T-helper 17 cell (primary cell): ENCODE measurements at regions not wholly inside any gene's neighbourhood (a gene's known extent, or its start where the extent isn't known, plus 50 kb on each side); places are given as distances from the start of the nearest gene placed in this dataset.
"Not testable (repeated sequence)": the region's sequence is repeated elsewhere in the genome, so short reads cannot be mapped to it uniquely, and the experiment has no call there.

Experiments used
- ATAC-seq: fragments of 150-1000 bp; cut with Tn5 transposase; 2 replicates; pipeline ENCODE4 v1.10.0; 2021; ENCODE audit warnings: mild to moderate bottlenecking, moderate library complexity
- DNase-seq, 3 donors: peaks; one replicate each; pipeline versions ENCODE4 v3.0.0 to v3.0.0-alpha.2; 2020 to 2021
- H3K9me3 ChIP-seq: one replicate; pipeline ENCODE4 v1.7.0; 2013; ENCODE audit warnings: low read length, mild to moderate bottlenecking; ENCODE audit not compliant: control insufficient read depth, poor library complexity, severe bottlenecking
- H3K27ac Mint-ChIP-seq: one replicate; pipeline ENCODE4 v1.8.0; 2022; ENCODE audit warnings: mild to moderate bottlenecking, moderate library complexity, mixed read lengths
- H3K27me3 Mint-ChIP-seq: one replicate; pipeline ENCODE4 v1.8.0; 2022; ENCODE audit warnings: mixed read lengths
- H3K36me3 Mint-ChIP-seq: one replicate; pipeline ENCODE4 v1.8.0; 2022; ENCODE audit warnings: low read depth, mixed read lengths
- H3K4me1 Mint-ChIP-seq: one replicate; pipeline ENCODE4 v1.8.0; 2022; ENCODE audit warnings: mild to moderate bottlenecking, mixed read lengths
- H3K4me3 Mint-ChIP-seq: one replicate; pipeline ENCODE4 v1.8.0; 2022; ENCODE audit warnings: mild to moderate bottlenecking, moderate library complexity, mixed read lengths

DNA sequence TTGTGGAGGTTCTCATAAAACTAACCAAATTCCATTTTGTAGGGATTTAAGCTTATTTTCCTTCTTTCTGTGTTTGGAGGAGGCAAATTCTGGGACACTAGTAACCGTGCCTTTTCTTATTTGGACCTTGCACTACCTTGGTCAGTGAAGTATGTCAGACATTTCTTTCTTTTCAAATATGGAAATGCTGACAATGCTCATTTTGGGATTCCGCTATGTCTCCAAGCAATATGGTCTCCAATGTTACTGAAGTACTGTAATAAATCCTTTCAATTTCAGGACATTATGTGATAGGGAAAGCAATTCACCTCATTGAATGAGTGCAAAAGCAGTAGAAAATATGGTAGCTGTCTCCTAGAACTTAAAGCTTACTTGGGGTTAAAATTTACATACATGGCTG lies 372.3 kb downstream of the HLX start:
- ATAC-seq: no peak
- no peak overlapping the region for H3K4me3 Mint-ChIP-seq
- H3K4me1 Mint-ChIP-seq: no peaks in the 10 kb centered on the region
- no peaks in the 10 kb centered on the region for H3K9me3 ChIP-seq
- peaks cover 9% of the 10 kb centered on the region for H3K27me3 Mint-ChIP-seq
- H3K27ac Mint-ChIP-seq: no peak overlapping the region
- no peaks in the 10 kb centered on the region for H3K36me3 Mint-ChIP-seq
- no peak for DNase-seq

DNA sequence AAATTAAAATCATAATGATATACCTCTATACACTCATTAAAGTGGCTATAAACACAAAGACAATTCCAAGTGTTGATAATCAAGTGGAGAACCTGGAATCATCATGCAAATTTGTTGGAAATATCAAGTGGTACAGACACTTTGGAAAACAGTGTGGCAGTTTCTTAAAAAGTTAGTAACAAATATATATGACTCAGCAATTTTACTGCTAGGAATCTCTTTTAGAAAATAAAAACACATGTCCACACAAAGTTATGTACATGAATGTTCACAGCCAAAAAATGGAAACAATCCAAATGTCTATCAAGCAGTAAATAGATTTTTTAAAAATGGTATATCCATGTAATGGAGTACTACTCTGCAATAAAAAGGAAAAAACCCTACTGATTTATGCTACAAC lies 375.6 kb downstream of the HLX start:
- Mint-ChIP-seq H3K4me3 (no peak overlapping the region), H3K36me3 (no peaks in the 10 kb centered on the region), H3K4me1 (no peaks in the 10 kb centered on the region), H3K27ac (no peak overlapping the region), H3K27me3 (no peaks in the 10 kb centered on the region)
- no peaks in the 10 kb centered on the region for H3K9me3 ChIP-seq
- DNase-seq (no peak), ATAC-seq (no peak)

DNA sequence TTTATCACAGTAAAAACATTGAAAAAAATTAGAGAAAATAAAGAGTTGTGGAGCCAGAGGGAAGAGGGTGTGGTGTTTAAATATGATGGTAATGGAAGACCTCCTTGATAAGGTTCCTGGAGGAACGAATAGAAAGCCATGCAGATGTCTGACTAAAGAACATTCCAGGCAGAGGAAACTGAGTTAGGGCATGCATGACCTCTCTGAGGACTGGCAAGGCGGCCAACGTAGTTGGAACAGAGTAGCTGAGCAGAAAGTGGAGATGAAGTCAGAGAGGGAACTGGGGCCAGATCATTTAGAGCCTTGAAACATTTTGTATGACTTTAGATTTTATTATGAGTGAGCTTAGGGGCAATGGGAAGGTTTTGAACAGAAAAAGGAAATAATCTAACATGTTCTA lies 377.5 kb downstream of the HLX start:
- Mint-ChIP-seq H3K27me3 (no peaks in the 10 kb centered on the region), H3K27ac (no peak overlapping the region), H3K4me3 (no peak overlapping the region), H3K4me1 (no peaks in the 10 kb centered on the region), H3K36me3 (no peaks in the 10 kb centered on the region)
- DNase-seq (no peak), ATAC-seq (no peak)
- no peaks in the 10 kb centered on the region for H3K9me3 ChIP-seq

DNA sequence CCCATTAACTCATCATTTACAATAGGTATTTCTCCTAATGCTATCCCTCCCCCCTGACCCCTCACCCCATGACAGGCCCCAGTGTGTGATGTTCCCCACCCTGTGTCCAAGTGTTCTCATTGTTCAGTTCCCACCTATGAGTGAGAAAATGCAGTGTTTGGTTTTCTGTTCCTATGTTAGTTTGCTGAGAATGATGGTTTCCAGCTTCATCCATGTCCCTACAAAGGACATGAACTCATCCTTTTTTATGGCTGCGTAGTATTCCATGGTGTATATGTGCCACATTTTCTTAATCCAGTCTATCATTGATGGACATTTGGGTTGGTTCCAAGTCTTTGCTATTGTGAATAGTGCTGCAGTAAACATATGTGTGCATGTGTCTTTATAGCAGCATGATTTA lies 378.3 kb downstream of the HLX start:
- H3K27ac Mint-ChIP-seq, ATAC-seq, H3K9me3 ChIP-seq, DNase-seq, H3K27me3 Mint-ChIP-seq, H3K4me3 Mint-ChIP-seq, H3K36me3 Mint-ChIP-seq, H3K4me1 Mint-ChIP-seq: not testable (repeated sequence)

DNA sequence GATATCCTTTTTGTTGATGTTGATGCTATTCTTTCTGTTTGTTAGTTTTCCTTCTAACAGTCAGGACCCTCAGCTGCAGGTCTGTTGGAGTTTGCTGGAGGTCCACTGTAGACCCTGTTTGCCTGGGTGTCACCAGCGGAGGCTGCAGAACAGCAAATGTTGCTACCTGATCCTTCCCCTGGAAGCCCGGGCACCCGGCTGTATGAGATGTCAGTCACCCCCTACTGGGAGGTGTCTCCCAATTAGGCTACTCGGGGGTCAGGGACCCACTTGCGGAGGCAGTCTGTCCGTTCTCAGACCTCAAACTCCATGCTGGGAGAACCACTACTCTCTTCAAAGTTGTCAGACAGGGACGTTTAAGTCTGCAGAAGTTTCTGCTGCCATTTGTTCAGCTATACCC lies 383.4 kb downstream of the HLX start:
- H3K4me3 Mint-ChIP-seq, H3K36me3 Mint-ChIP-seq, ATAC-seq, H3K27ac Mint-ChIP-seq, H3K27me3 Mint-ChIP-seq, H3K9me3 ChIP-seq, DNase-seq, H3K4me1 Mint-ChIP-seq: not testable (repeated sequence)

DNA sequence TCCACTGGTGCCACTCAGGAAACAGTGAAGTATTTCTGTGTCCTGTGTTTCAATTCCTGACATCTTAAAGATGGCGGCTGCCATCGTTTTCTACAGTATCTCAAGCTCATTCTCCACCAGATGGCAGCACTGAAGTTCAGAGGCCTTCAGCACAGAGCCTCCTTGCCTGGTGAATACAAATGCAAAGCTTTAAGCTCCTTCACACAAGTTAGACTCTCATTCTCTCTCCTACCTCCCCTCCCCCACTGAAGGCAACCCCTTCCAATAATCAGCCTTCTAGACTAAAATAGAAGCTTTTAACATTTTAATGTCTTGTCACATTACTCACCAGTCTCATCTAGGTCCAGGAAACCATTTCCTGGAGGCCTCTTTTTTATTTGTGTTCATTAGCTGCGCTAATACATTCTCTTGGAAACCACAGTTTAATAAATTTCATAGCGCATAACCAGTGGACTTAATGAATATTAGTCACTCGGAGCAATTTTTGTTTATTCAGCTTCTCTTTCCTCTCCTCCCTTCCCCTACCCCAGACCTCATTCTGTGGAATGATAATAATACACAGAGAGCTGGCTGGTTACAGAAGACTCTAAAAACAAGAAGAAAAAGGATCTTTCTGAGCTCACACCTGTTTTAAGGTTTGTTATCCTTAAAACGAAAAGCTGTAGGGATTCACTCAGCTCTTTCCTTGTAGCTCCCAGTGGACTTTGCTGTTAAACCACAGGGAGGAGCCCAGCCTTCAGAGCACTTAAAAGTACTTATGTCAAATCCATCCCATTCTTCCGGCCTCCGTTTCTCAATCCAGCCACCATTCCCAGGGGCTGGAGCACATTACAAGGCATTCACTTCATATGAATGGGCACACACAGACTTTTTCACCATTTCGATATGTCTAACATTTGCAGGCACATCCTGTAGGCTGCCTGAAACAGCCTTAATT lies 384.9 kb downstream of the HLX start:
- peak in 1 of 3 donors; percentile 5 for DNase-seq
- H3K9me3 ChIP-seq: no peaks in the 10 kb centered on the region
- Mint-ChIP-seq H3K4me3 (no peak overlapping the region), H3K4me1 (no peaks in the 10 kb centered on the region), H3K27ac (no peak overlapping the region), H3K27me3 (peaks cover 8% of the 10 kb centered on the region), H3K36me3 (no peaks in the 10 kb centered on the region)
- ATAC-seq: peak; percentile 54

DNA sequence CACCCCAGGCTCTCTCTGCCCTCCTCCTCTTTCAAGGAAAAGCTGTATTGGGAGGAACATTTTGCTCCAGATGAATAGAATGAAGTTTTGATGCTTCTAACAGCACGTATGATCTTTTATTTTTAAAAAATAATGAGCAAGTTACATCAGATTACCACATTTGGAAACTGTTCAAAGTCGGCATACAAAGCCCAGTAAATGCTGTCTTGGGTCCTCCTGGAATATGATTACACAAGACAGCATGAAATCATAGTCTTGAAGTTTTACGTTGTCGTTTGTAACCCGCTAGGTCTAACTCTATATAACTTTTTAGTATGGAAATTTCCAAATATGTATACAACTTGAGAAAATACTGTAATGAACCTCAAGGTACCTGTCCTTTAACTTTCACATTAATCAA lies 385.6 kb downstream of the HLX start:
- no peaks in the 10 kb centered on the region for H3K9me3 ChIP-seq
- H3K27ac Mint-ChIP-seq: no peak overlapping the region
- peaks cover 8% of the 10 kb centered on the region for H3K27me3 Mint-ChIP-seq
- no peak overlapping the region for H3K4me3 Mint-ChIP-seq
- DNase-seq (no peak), ATAC-seq (no peak)
- no peaks in the 10 kb centered on the region for H3K4me1 Mint-ChIP-seq
- H3K36me3 Mint-ChIP-seq: no peaks in the 10 kb centered on the region

DNA sequence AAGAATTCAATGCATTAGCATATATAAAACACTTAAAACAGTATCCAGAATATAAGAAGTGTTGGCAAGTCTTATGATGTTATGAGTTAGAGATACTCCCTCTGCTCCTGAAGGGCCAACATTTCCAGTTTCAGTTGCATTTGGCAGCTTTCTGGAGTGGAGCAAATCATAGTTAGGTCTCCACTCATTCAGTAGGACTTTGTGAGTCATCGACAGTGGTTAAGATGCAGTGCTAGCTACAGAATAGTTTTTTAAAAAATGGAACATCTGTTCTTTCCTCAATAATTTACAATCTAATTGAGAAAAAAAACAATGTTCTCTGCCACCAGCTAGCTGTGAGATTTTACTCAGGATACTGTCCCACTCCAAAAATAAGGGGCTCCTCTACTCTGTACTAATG lies 389.1 kb downstream of the HLX start:
- Mint-ChIP-seq H3K4me1 (no peaks in the 10 kb centered on the region), H3K36me3 (no peaks in the 10 kb centered on the region), H3K4me3 (no peak overlapping the region), H3K27ac (no peak overlapping the region), H3K27me3 (peaks cover 8% of the 10 kb centered on the region)
- no peaks in the 10 kb centered on the region for H3K9me3 ChIP-seq
- no peak for DNase-seq
- ATAC-seq: no peak

DNA sequence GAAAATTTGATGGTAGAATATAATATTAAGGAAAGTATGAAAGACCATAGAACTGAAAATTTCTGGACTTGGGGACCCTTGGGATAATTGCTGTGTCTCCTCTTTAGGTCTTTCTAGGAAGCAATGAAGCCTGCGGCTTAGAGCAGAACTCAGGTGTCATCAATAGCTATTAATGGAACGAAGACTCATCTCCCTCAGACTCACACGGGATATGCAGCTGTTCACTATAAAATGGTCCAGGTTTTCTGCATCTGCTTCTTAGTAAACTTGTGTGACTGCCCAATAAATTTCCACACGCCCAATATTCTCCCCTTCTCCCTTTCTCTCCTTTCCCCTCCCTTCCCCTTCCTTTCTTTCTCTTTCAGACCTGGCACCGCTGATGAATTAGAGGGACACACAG lies 392.5 kb downstream of the HLX start:
- Mint-ChIP-seq H3K27me3 (no peaks in the 10 kb centered on the region), H3K27ac (no peak overlapping the region), H3K4me3 (no peak overlapping the region), H3K4me1 (no peaks in the 10 kb centered on the region), H3K36me3 (no peaks in the 10 kb centered on the region)
- DNase-seq (no peak), ATAC-seq (no peak)
- H3K9me3 ChIP-seq: no peaks in the 10 kb centered on the region

DNA sequence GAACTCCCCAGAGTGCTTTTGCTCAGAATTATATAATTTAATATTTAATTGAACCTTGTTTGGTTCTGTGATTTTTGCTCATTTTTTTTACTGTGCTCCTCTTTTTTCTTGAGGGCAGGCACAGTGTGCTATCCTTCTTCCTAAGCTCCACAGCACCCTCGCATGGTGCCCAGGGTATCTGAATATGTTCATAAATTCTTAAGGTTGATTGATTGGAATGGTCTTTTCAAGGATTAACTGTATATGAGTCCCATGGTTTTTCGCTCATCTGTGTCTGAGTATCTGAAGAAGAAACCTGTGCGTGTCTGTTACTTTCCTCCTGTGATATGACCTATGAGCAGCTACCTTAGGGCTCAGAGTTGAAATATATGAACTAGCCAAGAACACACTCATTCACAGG lies 393.7 kb downstream of the HLX start:
- Mint-ChIP-seq H3K27ac (no peak overlapping the region), H3K36me3 (no peaks in the 10 kb centered on the region), H3K4me1 (no peaks in the 10 kb centered on the region), H3K27me3 (no peaks in the 10 kb centered on the region), H3K4me3 (no peak overlapping the region)
- ATAC-seq: no peak
- no peaks in the 10 kb centered on the region for H3K9me3 ChIP-seq
- no peak for DNase-seq

DNA sequence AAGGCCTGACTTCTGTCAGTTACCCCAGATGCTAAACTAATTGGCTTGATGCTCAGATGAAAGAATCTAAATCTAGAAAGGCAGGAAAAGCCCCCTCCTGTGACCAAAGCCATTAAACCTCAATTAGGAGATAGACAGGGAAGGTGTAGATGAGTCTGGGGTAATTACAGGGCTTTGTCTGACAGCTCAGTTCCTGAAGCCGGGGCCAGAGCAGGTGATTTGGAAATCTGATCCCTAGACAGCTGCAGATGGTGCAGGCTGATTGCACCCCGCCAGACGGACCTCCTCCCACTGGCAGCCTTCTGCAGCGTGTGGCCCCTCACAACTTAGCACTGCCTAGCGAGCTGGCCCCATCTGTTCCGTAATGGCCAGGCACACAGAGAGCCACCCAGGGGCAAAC lies 395.1 kb downstream of the HLX start:
- Mint-ChIP-seq H3K27ac (no peak overlapping the region), H3K4me1 (no peaks in the 10 kb centered on the region), H3K4me3 (no peak overlapping the region), H3K27me3 (peaks cover 5% of the 10 kb centered on the region), H3K36me3 (no peaks in the 10 kb centered on the region)
- DNase-seq: no peak
- no peak for ATAC-seq
- no peaks in the 10 kb centered on the region for H3K9me3 ChIP-seq

DNA sequence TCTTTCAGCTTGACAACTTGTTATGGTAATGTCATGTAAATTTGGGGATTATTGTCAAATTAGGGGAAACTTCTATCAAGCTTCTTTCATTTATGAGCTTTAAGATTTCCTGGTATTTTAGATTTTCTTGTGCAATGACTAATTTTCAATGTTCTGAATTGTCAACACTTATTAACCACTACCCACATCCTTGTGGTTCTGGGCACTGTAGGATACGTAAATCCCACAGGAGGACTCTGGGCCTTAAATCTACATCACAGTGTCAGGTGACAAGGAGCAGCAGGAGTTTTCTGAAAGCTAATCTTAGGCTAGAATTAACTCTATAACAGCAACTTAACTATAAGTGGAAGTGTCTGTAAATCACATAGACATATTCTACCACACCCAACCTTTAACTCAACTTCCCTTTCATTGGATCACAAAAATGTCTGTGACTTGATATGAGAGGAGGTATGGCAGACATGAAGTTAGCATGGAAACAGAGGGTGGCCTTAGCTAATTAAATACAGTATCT lies 397.7 kb downstream of the HLX start:
- Mint-ChIP-seq H3K27ac (no peak overlapping the region), H3K4me1 (no peaks in the 10 kb centered on the region), H3K27me3 (peaks cover 18% of the 10 kb centered on the region), H3K36me3 (no peaks in the 10 kb centered on the region), H3K4me3 (no peak overlapping the region)
- DNase-seq (no peak), ATAC-seq (no peak)
- H3K9me3 ChIP-seq: no peaks in the 10 kb centered on the region

DNA sequence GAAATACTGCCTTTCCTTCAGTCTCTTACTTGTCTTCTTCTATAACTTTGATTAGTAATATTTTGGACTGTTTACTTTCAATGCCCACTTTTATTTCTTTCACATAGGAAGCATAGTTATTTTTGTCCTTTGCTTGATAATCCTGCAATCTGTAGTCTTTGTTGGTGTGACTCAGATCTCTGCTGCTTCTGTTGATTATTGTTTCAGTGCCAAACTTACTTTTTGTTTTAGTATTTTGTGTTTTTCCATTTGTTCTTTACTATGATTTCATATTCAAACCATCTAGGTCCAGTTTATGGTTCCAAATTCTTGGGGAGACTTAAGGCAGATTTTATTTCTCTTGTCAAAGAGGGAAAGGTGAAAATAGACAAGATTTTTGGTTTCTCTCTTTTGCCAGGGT lies 399.9 kb downstream of the HLX start:
- H3K4me1 Mint-ChIP-seq: no peaks in the 10 kb centered on the region
- no peaks in the 10 kb centered on the region for H3K9me3 ChIP-seq
- no peaks in the 10 kb centered on the region for H3K36me3 Mint-ChIP-seq
- H3K27ac Mint-ChIP-seq: no peak overlapping the region
- DNase-seq (no peak), ATAC-seq (no peak)
- H3K27me3 Mint-ChIP-seq: peaks cover 36% of the 10 kb centered on the region
- H3K4me3 Mint-ChIP-seq: no peak overlapping the region

DNA sequence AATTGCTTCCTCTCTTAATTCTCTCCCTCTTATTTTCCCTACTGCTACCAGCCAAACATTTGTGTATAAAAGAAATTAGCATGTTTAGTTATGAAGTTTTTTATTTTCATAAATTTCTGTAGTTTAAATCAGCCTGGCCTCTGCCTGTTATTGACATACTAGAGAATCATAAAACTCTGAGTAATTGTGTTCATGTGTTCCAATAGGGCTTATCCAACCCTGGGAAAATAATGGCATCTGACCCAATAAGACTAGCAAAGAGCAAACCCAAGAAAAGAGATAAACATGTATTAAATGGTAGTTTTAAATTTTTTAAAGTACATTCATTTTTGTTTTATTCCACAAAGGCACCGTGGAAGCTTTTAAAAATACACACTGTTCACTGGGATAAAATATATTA lies 404.3 kb downstream of the HLX start:
- DNase-seq (no peak), ATAC-seq (no peak)
- no peaks in the 10 kb centered on the region for H3K36me3 Mint-ChIP-seq
- H3K27me3 Mint-ChIP-seq: peaks cover 36% of the 10 kb centered on the region
- H3K4me1 Mint-ChIP-seq: no peaks in the 10 kb centered on the region
- H3K27ac Mint-ChIP-seq: no peak overlapping the region
- H3K4me3 Mint-ChIP-seq: no peak overlapping the region
- no peaks in the 10 kb centered on the region for H3K9me3 ChIP-seq
